GM23338 (cell line): ENCODE measurements at regions not wholly inside any gene's neighbourhood (a gene's known extent, or its start where the extent isn't known, plus 50 kb on each side); places are given as distances from the start of the nearest gene placed in this dataset.

Source experiments
- ATAC-seq: fragments of 200-7000 bp; cut with Tn5 transposase; 3 replicates; pipeline ENCODE4 v1.9.1; 2020
- DNase-seq: peaks from one replicate; pipeline ENCODE4 v3.0.0-alpha.2; 2015; ENCODE audit warnings: low spot score
- H2AFZ ChIP-seq: fragments of 200-600 bp; sonication (generic); 2 replicates; pipeline ENCODE4 v1.8.0; 2016; ENCODE audit warnings: antibody characterized with exemption, mild to moderate bottlenecking, moderate library complexity
- H3F3A ChIP-seq: fragments of 200-600 bp; sonication (generic); replicated peaks from 2 replicates; pipeline ENCODE4 v1.8.0; 2017; ENCODE audit warnings: antibody characterized with exemption, mixed run types, low read depth
- H3K27ac ChIP-seq: fragments of 200-600 bp; sonication (generic); 2 replicates; pipeline ENCODE4 v1.6.1; 2016; ENCODE audit warnings: low read depth
- H3K27me3 ChIP-seq: fragments of 200-600 bp; sonication (generic); 2 replicates; pipeline ENCODE4 v1.8.0; 2016; ENCODE audit warnings: mild to moderate bottlenecking, mixed run types, moderate library complexity; ENCODE audit not compliant: insufficient read depth
- H3K36me3 ChIP-seq: fragments of 200-600 bp; sonication (generic); 2 replicates; pipeline ENCODE4 v1.8.0; 2016; ENCODE audit warnings: mild to moderate bottlenecking; ENCODE audit not compliant: insufficient read depth
- H3K4me1 ChIP-seq: fragments of 200-600 bp; sonication (generic); 2 replicates; pipeline ENCODE4 v1.8.0; 2016; ENCODE audit warnings: mild to moderate bottlenecking, moderate library complexity; ENCODE audit not compliant: insufficient read depth
- H3K4me2 ChIP-seq: fragments of 200-600 bp; sonication (generic); 2 replicates; pipeline ENCODE4 v1.7.1; 2017; ENCODE audit warnings: mixed run types
- H3K4me3 ChIP-seq: fragments of 200-600 bp; sonication (generic); 2 replicates; pipeline ENCODE4 v1.6.1; 2016; ENCODE audit warnings: mixed run types
- H3K79me2 ChIP-seq: fragments of 200-600 bp; sonication (generic); replicated peaks from 2 replicates; pipeline ENCODE4 v1.8.0; 2017; ENCODE audit warnings: mild to moderate bottlenecking; ENCODE audit not compliant: insufficient read depth
- H3K9me2 ChIP-seq: fragments of 200-600 bp; sonication (generic); 2 replicates; pipeline ENCODE4 v1.8.0; 2017; ENCODE audit not compliant: insufficient read depth
- H4K20me1 ChIP-seq: fragments of 200-600 bp; sonication (generic); replicated peaks from 2 replicates; pipeline ENCODE4 v1.8.0; 2017; ENCODE audit warnings: mild to moderate bottlenecking; ENCODE audit not compliant: insufficient read depth
- H3K27ac Mint-ChIP-seq: 2 replicates; pipeline ENCODE4 v1.8.0; 2020; ENCODE audit warnings: inconsistent platforms, mild to moderate bottlenecking, moderate library complexity, mixed read lengths
- H3K27me3 Mint-ChIP-seq: 3 replicates; pipeline ENCODE4 v1.8.0; 2022; ENCODE audit warnings: low read depth, mild to moderate bottlenecking, moderate library complexity, mixed read lengths, inconsistent platforms; ENCODE audit not compliant: insufficient read depth, poor library complexity
- H3K36me3 Mint-ChIP-seq: 3 replicates; pipeline ENCODE4 v1.8.0; 2021; ENCODE audit warnings: low read depth, mild to moderate bottlenecking, inconsistent platforms, moderate library complexity, mixed read lengths
- H3K4me1 Mint-ChIP-seq: 3 replicates; pipeline ENCODE4 v1.8.0; 2020; ENCODE audit warnings: mild to moderate bottlenecking, inconsistent platforms, mixed read lengths
- H3K4me3 Mint-ChIP-seq: 3 replicates; pipeline ENCODE4 v1.8.0; 2021; ENCODE audit warnings: moderate library complexity, mild to moderate bottlenecking, inconsistent platforms, mixed read lengths
- H3K9me3 Mint-ChIP-seq: 3 replicates; pipeline ENCODE4 v1.8.0; 2020; ENCODE audit warnings: moderate library complexity, mild to moderate bottlenecking, inconsistent platforms, mixed read lengths
- CTCF ChIP-seq, 2 experiments: fragments of 200-600 bp in 1 of 2; sonication (generic) in 1 of 2; conservative IDR thresholded peaks; 2 replicates each; pipeline versions ENCODE4 v1.5.1 to v1.6.1; 2016 to 2017; ENCODE audit warnings: antibody characterized with exemption in 2 of 2, low read depth in 2 of 2, mild to moderate bottlenecking in 2 of 2, moderate library complexity in 1 of 2
- EZH2 ChIP-seq: fragments of 200-600 bp; sonication (generic); IDR thresholded peaks from one replicate; pipeline ENCODE4 v1.8.0; 2017; ENCODE audit warnings: antibody characterized with exemption, mild to moderate bottlenecking, low read depth; ENCODE audit not compliant: unreplicated experiment
- EZH2phosphoT487 ChIP-seq: fragments of 200-600 bp; sonication (generic); IDR thresholded peaks from one replicate; pipeline ENCODE4 v1.8.1; 2018; ENCODE audit warnings: antibody characterized with exemption; ENCODE audit not compliant: unreplicated experiment
- NANOG ChIP-seq: IDR thresholded peaks from 2 replicates; pipeline ENCODE4 v1.6.1; 2016; ENCODE audit warnings: antibody characterized with exemption, borderline replicate concordance
- REST ChIP-seq: IDR thresholded peaks from one replicate; pipeline ENCODE4 v1.6.1; 2018; ENCODE audit warnings: antibody characterized with exemption; ENCODE audit not compliant: unreplicated experiment
- ZNF331 ChIP-seq: fragments of 250-450 bp; sonication (Bioruptor Pico); IDR thresholded peaks from 2 replicates; pipeline ENCODE4 v1.5.0; 2020; ENCODE audit warnings: low read depth, mild to moderate bottlenecking, moderate library complexity
- ZNF462 ChIP-seq: fragments of 250-450 bp; sonication (Bioruptor Pico); IDR thresholded peaks from 2 replicates; pipeline ENCODE4 v1.5.0; 2020; ENCODE audit warnings: mild to moderate bottlenecking, moderate library complexity

- H3K4me3 ChIP-seq: no peak overlapping the region
- no peak for DNase-seq
Observed at GRCh38 chrX:148389629-148390028, 110.8 kb upstream of the AFF2 start.

More at GRCh38 chrX:148389629-148390028, 110.8 kb upstream of the AFF2 start:
- Mint-ChIP-seq H3K27ac (no peak overlapping the region), H3K4me3 (no peak overlapping the region), H3K9me3 (no peaks in the 10 kb centered on the region), H3K36me3 (no peaks in the 10 kb centered on the region), H3K4me1 (no peaks in the 10 kb centered on the region), H3K27me3 (no peaks in the 10 kb centered on the region)
- H3K27ac ChIP-seq: no peak overlapping the region
- H3K79me2 ChIP-seq: no peaks in the 10 kb centered on the region
- H3K4me2 ChIP-seq: no peak overlapping the region
- no peak overlapping the region for H2AFZ ChIP-seq
- H3F3A ChIP-seq: no peaks in the 10 kb centered on the region
- no peaks in the 10 kb centered on the region for H3K27me3 ChIP-seq
- ATAC-seq: no peak
- no peaks in the 10 kb centered on the region for H4K20me1 ChIP-seq
- H3K9me2 ChIP-seq: no peaks in the 10 kb centered on the region
- no peaks in the 10 kb centered on the region for H3K4me1 ChIP-seq
- H3K36me3 ChIP-seq: no peaks in the 10 kb centered on the region
- TF ChIP-seq EZH2 (no peak), ZNF462 (CRISPR knock-in tag) (no peak), CTCF (conservative IDR thresholded peaks at IDR 0.05; ENCODE audit: low read depth in 2 of 2) (no peak), EZH2phosphoT487 (no peak), REST (no peak), NANOG (no peak), ZNF331 (no peak)
